Neutrophil (primary cell): ENCODE measurements at regions not wholly inside any gene's neighbourhood (a gene's known extent, or its start where the extent isn't known, plus 50 kb on each side); places are given as distances from the start of the nearest gene placed in this dataset.

Experiments used
- H3K27ac ChIP-seq: fragments of 200-600 bp; sonication (generic); 2 replicates; pipeline ENCODE4 v1.5.1; 2016; ENCODE audit warnings: mild to moderate bottlenecking, moderate library complexity
- H3K27me3 ChIP-seq: fragments of 200-600 bp; sonication (generic); 2 replicates; pipeline ENCODE4 v1.6.0; 2016; ENCODE audit warnings: mild to moderate bottlenecking
- H3K36me3 ChIP-seq: fragments of 200-600 bp; sonication (generic); 2 replicates; pipeline ENCODE4 v1.5.1; 2017
- H3K4me1 ChIP-seq, 2 experiments: fragments of 200-600 bp in 1 of 2; sonication (generic) in 1 of 2; 1 replicate in 1 of 2; 2 replicates in 1 of 2; pipeline versions ENCODE4 v1.5.1 to v1.6.1; 2013 to 2016; ENCODE audit warnings: low read depth in 1 of 2, low read length in 1 of 2, mild to moderate bottlenecking in 1 of 2, moderate library complexity in 1 of 2; ENCODE audit not compliant: control insufficient read depth in 1 of 2, insufficient read depth in 1 of 2
- H3K4me3 ChIP-seq, 2 experiments: fragments of 200-600 bp in 1 of 2; sonication (generic) in 1 of 2; 1 replicate in 1 of 2; 2 replicates in 1 of 2; pipeline ENCODE4 v1.5.1; 2013 to 2016; ENCODE audit warnings: low read depth in 1 of 2, low read length in 1 of 2, mild to moderate bottlenecking in 1 of 2, moderate library complexity in 1 of 2
- H3K9me3 ChIP-seq: fragments of 200-600 bp; sonication (generic); 2 replicates; pipeline ENCODE4 v1.5.1; 2016
- CTCF ChIP-seq: fragments of 200-600 bp; sonication (generic); IDR thresholded peaks from 2 replicates; pipeline ENCODE4 v1.5.1; 2016; ENCODE audit warnings: antibody characterized with exemption

GRCh38 chr10:78351809-78352208 lies 318.1 kb downstream of the RPS24 start:
- TF ChIP-seq CTCF = no peak
- Histone ChIP-seq H3K27ac (no peak overlapping the region), H3K4me1 (no peaks in the 10 kb centered on the region), H3K27me3 (peaks cover 8% of the 10 kb centered on the region), H3K36me3 (no peaks in the 10 kb centered on the region), H3K9me3 (no peaks in the 10 kb centered on the region), H3K4me3 (no peak overlapping the region)

GRCh38 chr10:78353636-78354035 lies 320.0 kb downstream of the RPS24 start:
- TF ChIP-seq CTCF = no peak
- H3K4me3 ChIP-seq = no peak overlapping the region

GRCh38 chr10:78354101-78354500 lies 320.4 kb downstream of the RPS24 start:
- no peak for TF ChIP-seq CTCF
- no peak overlapping the region for H3K27ac ChIP-seq
- H3K9me3 ChIP-seq = no peaks in the 10 kb centered on the region
- H3K27me3 ChIP-seq = peaks cover 8% of the 10 kb centered on the region
- H3K36me3 ChIP-seq = no peaks in the 10 kb centered on the region
- no peaks in the 10 kb centered on the region for H3K4me1 ChIP-seq
- H3K4me3 ChIP-seq = no peak overlapping the region

More at GRCh38 chr10:78353636-78354035, 320.0 kb downstream of the RPS24 start:
- H3K4me1 ChIP-seq = no peaks in the 10 kb centered on the region
- H3K9me3 ChIP-seq = no peaks in the 10 kb centered on the region
- peaks cover 8% of the 10 kb centered on the region for H3K27me3 ChIP-seq
- no peaks in the 10 kb centered on the region for H3K36me3 ChIP-seq
- no peak overlapping the region for H3K27ac ChIP-seq

GRCh38 chr10:78356291-78356900 lies 322.7 kb downstream of the RPS24 start:
- Histone ChIP-seq H3K4me1 (peaks cover 0 to 2% of the 10 kb centered on the region in 2 experiments), H3K9me3 (no peaks in the 10 kb centered on the region), H3K27me3 (no peaks in the 10 kb centered on the region), H3K27ac (no peak overlapping the region), H3K36me3 (no peaks in the 10 kb centered on the region), H3K4me3 (no peak overlapping the region)
- no peak for TF ChIP-seq CTCF

- Histone ChIP-seq H3K27ac (no peak overlapping the region), H3K27me3 (no peaks in the 10 kb centered on the region), H3K36me3 (no peaks in the 10 kb centered on the region), H3K4me1 (peaks cover 5 to 12% of the 10 kb centered on the region in 2 experiments), H3K4me3 (no peak overlapping the region), H3K9me3 (no peaks in the 10 kb centered on the region)
- TF ChIP-seq CTCF = no peak
Measured at GRCh38 chr10:78357141-78358063, 323.7 kb downstream of the RPS24 start.
